Neuron (in vitro differentiated cells): ENCODE measurements at regions not wholly inside any gene's neighbourhood (a gene's known extent, or its start where the extent isn't known, plus 50 kb on each side); places are given as distances from the start of the nearest gene placed in this dataset.

Source experiments
- H2AFZ ChIP-seq: one replicate; pipeline ENCODE4 v1.6.1; 2013; ENCODE audit warnings: low read depth, mild to moderate bottlenecking, inconsistent platforms, low read length, moderate library complexity
- H3K27me3 ChIP-seq: one replicate; pipeline ENCODE4 v1.6.1; 2013; ENCODE audit warnings: low read length; ENCODE audit not compliant: insufficient read depth
- H3K36me3 ChIP-seq: one replicate; pipeline ENCODE4 v1.6.1; 2013; ENCODE audit warnings: low read length; ENCODE audit not compliant: insufficient read depth
- H3K4me1 ChIP-seq: one replicate; pipeline ENCODE4 v1.6.1; 2013; ENCODE audit warnings: low read length; ENCODE audit not compliant: insufficient read depth
- H3K4me3 ChIP-seq: 2 replicates; pipeline ENCODE4 v1.5.1; 2013; ENCODE audit warnings: mild to moderate bottlenecking, low read length, moderate library complexity
- H3K9me3 ChIP-seq: one replicate; pipeline ENCODE4 v1.6.1; 2013; ENCODE audit warnings: low read length

DNA sequence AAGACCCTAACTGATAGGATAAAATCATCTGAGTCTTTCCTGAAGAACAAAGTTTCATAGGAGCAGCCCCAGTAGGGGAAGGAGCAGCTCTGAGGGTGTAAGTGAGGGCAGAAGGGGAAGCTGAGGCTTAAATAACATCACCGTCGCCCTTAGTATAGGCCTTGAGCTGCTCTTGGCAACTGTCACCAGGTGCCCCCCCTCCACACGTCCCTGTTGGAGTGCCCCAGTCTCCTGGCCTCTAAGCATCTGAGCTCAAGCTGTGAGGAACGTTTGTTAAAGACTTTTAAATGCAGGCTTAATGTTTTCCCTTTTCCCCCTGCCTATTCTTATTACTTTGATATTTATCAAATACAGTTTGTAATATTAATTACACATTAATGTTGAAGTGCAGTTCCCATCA lies 170.6 kb downstream of the ZIC5 start:
- H3K9me3 ChIP-seq = no peaks in the 10 kb centered on the region
- no peaks in the 10 kb centered on the region for H3K36me3 ChIP-seq
- H3K4me1 ChIP-seq = peaks cover 4% of the 10 kb centered on the region
- no peak overlapping the region for H3K4me3 ChIP-seq
- no peak overlapping the region for H2AFZ ChIP-seq
- H3K27me3 ChIP-seq = no peaks in the 10 kb centered on the region

- Histone ChIP-seq H3K36me3 (no peaks in the 10 kb centered on the region), H3K9me3 (no peaks in the 10 kb centered on the region), H3K4me1 (peaks cover 4% of the 10 kb centered on the region)
Measured at GRCh38 chr13:99800011-99800410, 171.6 kb downstream of the ZIC5 start.

GRCh38 chr13:99798756-99799155 lies 172.8 kb downstream of the ZIC5 start:
- Histone ChIP-seq H3K4me1 (peaks cover 4% of the 10 kb centered on the region), H3K27me3 (no peaks in the 10 kb centered on the region), H3K4me3 (no peak overlapping the region), H3K9me3 (no peaks in the 10 kb centered on the region), H3K36me3 (no peaks in the 10 kb centered on the region), H2AFZ (no peak overlapping the region)

More at GRCh38 chr13:99800011-99800410, 171.6 kb downstream of the ZIC5 start:
- H3K27me3 ChIP-seq = no peaks in the 10 kb centered on the region
- H2AFZ ChIP-seq = no peak overlapping the region
- H3K4me3 ChIP-seq = no peak overlapping the region

DNA sequence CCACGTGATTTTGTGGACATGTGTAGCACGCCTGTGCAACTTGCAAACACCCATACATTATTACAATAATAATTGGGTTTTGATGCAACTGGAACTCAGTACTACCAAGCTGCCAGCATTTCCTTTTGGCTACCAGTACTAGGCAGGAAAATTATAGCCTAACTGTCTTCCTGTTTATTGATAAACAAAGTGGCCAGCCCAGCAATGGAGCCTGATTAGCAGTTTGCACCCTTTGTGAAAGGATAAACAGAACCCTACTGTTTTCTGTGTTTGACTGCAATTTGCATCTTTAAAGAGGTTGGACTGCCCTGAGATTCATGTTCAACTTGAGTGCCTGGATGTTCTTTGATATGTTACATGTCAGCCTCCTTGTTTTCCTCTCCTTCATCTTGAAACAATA lies 173.9 kb downstream of the ZIC5 start:
- Histone ChIP-seq H3K4me1 (peaks cover 4% of the 10 kb centered on the region), H3K9me3 (no peaks in the 10 kb centered on the region), H3K4me3 (no peak overlapping the region), H2AFZ (no peak overlapping the region), H3K27me3 (no peaks in the 10 kb centered on the region), H3K36me3 (no peaks in the 10 kb centered on the region)

DNA sequence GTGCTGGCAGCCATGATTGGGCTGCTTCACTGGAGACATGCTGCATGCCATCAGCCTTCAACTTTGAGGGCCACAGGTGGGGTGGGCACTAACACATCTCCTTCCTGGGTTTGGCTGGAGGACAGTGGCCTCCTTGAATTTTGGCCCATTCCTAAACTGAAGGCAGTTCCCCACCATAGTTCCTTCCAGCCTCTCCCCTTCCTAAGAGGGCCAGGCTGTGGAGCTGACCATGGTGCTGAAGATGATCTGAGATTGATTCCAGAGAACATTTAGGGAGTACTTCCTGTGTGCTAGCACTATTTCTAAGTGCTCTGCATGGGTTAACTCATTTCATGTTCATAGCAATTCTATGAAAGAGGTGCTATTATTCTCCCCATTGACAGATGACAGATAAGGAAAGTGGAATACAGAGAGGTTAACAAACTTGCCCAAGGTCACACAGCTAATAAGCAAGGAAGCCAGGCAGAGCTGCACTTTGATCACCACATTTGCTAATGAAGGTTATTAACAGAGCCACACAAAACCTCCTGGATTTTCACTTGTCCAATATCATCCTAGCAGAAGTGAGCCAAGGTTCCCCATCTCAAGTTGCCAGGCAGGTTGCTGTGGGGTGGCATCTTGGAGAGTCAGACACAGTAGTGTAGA lies 175.3 kb downstream of the ZIC5 start:
- H2AFZ ChIP-seq = no peak overlapping the region
- H3K4me3 ChIP-seq = no peak overlapping the region
- H3K36me3 ChIP-seq = no peaks in the 10 kb centered on the region
- no peaks in the 10 kb centered on the region for H3K9me3 ChIP-seq
- no peaks in the 10 kb centered on the region for H3K27me3 ChIP-seq
- peaks cover 4% of the 10 kb centered on the region for H3K4me1 ChIP-seq

DNA sequence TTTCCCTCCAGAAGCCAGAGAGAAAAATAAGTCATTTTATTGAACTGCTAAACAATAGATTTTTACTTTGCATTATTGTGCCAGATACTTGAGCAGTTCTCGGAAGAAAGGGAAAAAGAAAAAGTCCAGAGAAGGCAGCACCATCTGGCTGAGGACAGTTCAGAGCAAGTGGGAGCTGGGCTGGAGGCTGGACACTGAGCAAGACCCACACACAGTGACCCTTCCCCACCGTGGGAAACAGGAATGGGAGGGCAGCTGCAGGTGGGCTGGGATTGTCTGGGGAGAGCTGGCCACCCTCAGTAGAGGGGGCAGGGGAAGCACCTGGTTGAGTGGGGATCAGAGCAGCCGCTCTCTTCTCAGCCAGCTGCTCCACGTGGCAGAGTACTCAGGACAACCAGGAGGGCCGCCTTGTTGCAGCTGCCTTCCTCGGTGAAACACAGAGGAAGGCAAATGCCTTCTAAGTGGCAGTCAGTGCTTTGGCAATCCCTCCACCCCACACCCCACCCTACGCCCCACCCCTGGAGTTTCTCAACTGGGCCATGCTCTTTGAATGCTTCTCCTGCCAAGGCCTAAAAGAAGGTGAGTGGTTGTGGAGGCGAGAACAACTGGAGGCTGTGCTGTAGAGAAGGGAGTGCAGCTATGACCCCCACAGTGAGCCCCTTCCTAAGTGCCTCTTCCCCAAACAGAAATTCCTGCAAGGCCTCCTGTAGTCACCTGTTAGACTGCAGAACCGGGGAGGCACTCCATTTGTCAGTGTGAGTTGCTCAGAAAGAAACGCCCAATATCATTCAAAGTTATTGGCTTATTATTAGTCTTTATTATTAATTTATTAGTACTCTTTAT lies 179.3 kb downstream of the ZIC5 start:
- Histone ChIP-seq H3K9me3 (no peaks in the 10 kb centered on the region), H3K27me3 (no peaks in the 10 kb centered on the region), H3K36me3 (no peaks in the 10 kb centered on the region), H2AFZ (no peak overlapping the region), H3K4me3 (no peak overlapping the region), H3K4me1 (no peaks in the 10 kb centered on the region)

DNA sequence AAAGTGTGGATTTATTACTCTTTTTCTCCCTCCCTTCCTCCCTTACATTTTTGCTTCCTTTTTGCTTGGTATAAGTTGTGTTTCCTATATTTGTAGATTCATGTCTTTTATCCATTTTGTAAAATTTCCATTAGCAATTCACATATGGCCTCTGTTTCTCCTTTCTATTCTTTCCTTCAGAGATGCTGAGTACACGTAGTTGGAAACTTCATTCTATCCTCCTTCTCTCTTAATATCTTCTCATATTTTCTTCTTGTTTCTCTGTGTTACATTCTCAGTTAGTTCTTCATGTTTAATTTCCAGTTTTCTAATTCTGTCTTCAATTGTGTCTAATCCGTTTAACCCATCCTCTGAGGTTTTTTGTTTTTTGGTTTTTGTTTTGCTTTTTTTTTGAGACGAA lies 188.9 kb downstream of the ZIC5 start:
- Histone ChIP-seq H3K36me3 (no peaks in the 10 kb centered on the region), H3K9me3 (peaks cover 3% of the 10 kb centered on the region), H3K4me3 (no peak overlapping the region), H3K4me1 (no peaks in the 10 kb centered on the region), H3K27me3 (no peaks in the 10 kb centered on the region), H2AFZ (no peak overlapping the region)

GRCh38 chr13:99778500-99778899 lies 193.1 kb downstream of the ZIC5 start:
- Histone ChIP-seq H3K9me3 (peaks cover 3% of the 10 kb centered on the region), H3K4me3 (no peak overlapping the region), H3K36me3 (no peaks in the 10 kb centered on the region), H3K27me3 (no peaks in the 10 kb centered on the region), H2AFZ (no peak overlapping the region), H3K4me1 (no peaks in the 10 kb centered on the region)

GRCh38 chr13:99777873-99778272 lies 193.7 kb downstream of the ZIC5 start:
- Histone ChIP-seq H2AFZ (no peak overlapping the region), H3K4me3 (no peak overlapping the region), H3K9me3 (peaks cover 3% of the 10 kb centered on the region), H3K27me3 (no peaks in the 10 kb centered on the region), H3K4me1 (no peaks in the 10 kb centered on the region), H3K36me3 (no peaks in the 10 kb centered on the region)

GRCh38 chr13:99774644-99775043 lies 196.9 kb downstream of the ZIC5 start:
- H3K27me3 ChIP-seq = no peaks in the 10 kb centered on the region

DNA sequence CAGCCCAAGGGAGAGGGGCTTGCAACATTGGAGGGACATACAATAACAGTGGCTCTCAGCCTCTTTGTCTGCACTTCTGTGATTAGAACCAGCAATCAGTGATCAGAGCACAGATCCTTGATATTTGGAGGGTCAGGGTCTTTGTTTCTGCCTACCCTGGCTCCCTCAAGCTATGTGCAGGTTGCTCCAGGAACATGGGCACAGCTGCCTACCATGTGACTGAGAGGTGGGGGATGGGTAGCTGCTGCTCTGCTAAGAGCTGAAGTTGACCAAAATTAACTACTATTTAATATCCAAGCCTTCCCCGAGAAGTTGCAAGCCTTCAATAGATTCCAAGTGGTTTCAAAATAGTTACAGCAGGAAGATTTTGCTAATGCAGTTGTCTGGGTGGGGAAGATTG lies 202.6 kb downstream of the ZIC5 start:
- Histone ChIP-seq H3K9me3 (peaks cover 5% of the 10 kb centered on the region), H3K4me3 (no peak overlapping the region), H2AFZ (no peak overlapping the region), H3K36me3 (no peaks in the 10 kb centered on the region), H3K27me3 (no peaks in the 10 kb centered on the region), H3K4me1 (no peaks in the 10 kb centered on the region)

More at GRCh38 chr13:99774644-99775043, 196.9 kb downstream of the ZIC5 start:
- Histone ChIP-seq H3K9me3 (no peaks in the 10 kb centered on the region), H3K4me3 (no peak overlapping the region), H2AFZ (no peak overlapping the region), H3K4me1 (no peaks in the 10 kb centered on the region), H3K36me3 (no peaks in the 10 kb centered on the region)

- Histone ChIP-seq H3K4me1 (no peaks in the 10 kb centered on the region), H3K4me3 (no peak overlapping the region), H3K9me3 (peaks cover 7% of the 10 kb centered on the region), H3K36me3 (no peaks in the 10 kb centered on the region), H3K27me3 (no peaks in the 10 kb centered on the region), H2AFZ (no peak overlapping the region)
Measured at GRCh38 chr13:99766641-99767045, 204.9 kb downstream of the ZIC5 start.

- H3K36me3 ChIP-seq = no peaks in the 10 kb centered on the region
- H3K4me3 ChIP-seq = no peak overlapping the region
- peaks cover 7% of the 10 kb centered on the region for H3K9me3 ChIP-seq
- no peaks in the 10 kb centered on the region for H3K4me1 ChIP-seq
- H3K27me3 ChIP-seq = no peaks in the 10 kb centered on the region
- H2AFZ ChIP-seq = no peak overlapping the region
Measured at GRCh38 chr13:99765869-99766268, 205.7 kb downstream of the ZIC5 start.
